DMS79 (cell line): ENCODE measurements at regions not wholly inside any gene's neighbourhood (a gene's known extent, or its start where the extent isn't known, plus 50 kb on each side); places are given as distances from the start of the nearest gene placed in this dataset.
"Not testable (repeated sequence)": the region's sequence is repeated elsewhere in the genome, so short reads cannot be mapped to it uniquely, and the experiment has no call there.

Source experiments
- DNase-seq: peaks from one replicate; lab custom pipeline; 2025; lab: John Stamatoyannopoulos, UW

GRCh38 chr5:23721336-23721735 is 213.9 kb downstream of the PRDM9 start:
- DNase-seq = no peak

DNA sequence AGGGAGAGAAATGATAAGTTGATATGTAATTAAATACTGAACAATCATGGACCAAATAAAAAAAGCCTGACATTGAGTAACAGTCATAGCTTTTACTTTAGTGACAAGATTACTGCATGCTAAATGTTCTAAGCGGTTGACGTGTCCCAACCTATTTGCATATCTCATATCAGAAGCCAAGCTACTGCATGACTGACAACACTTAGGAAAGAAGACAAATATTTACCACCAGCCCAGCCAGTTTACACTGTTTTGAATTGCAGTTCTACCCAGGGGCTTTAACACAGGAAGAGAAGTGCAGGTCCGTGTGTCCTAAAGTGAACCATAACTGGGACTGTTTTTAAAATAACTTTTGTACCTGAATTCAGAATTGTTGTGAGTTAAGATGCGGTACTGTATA is 219.9 kb downstream of the PRDM9 start:
- no peak for DNase-seq

DNA sequence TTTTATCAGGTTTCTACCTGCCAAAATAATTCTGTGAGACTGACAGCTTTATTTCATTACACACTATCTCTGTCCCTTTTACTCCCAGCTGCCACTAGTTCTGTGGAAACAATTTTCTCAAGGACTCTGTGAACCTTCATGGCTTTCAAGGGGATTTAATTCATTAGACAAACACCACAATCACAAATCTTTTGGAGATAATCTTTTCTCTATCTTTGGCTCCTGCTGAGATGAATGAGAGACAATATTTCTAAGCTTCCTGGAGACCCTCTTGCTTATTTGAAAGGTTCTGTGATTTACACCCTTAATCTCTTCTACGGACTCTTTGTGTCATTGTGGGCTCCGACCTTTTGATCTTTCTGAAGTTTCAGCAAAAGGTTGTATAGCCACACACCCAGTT is 222.6 kb downstream of the PRDM9 start:
- DNase-seq = no peak

- no peak for DNase-seq
These were observed 232.6 kb downstream of the PRDM9 start for GRCh38 chr5:23740029-23740428.

DNA sequence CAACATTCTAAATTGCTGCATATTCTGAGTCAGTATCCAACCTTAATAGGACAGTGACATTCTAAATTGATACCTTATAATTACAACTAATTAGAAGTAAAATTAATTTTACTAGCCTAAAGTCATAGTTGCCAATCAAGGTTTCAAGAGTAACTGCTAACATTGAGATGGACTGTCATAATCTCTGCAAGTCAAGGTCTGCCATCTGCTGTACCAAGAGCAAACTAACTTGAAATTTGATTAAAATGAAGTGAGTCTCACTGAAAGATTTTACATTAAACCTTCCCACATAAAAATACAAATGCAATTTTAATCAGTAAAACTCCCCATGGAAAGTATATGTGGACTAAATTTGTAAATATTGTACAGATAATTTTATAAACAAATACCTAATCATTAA is 235.3 kb downstream of the PRDM9 start:
- DNase-seq = no peak

DNA sequence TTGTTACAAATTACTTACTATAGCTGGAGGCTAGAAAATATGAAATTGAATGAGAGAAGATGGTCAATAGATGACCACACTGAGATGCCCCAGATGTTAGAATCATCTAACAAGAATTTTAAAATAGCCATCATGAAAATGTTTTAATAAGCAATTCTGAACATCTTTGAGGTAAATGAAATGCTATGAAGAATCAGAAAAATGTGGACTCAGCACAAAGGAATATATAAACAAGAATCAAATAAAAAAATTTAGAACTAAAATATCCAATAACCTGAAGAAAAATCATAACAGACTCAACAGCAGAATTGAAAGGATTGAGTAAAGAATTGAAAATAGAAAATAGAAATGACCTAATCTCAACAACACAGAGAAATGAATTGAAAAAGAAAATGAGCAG is 248.5 kb downstream of the PRDM9 start:
- no peak for DNase-seq

DNA sequence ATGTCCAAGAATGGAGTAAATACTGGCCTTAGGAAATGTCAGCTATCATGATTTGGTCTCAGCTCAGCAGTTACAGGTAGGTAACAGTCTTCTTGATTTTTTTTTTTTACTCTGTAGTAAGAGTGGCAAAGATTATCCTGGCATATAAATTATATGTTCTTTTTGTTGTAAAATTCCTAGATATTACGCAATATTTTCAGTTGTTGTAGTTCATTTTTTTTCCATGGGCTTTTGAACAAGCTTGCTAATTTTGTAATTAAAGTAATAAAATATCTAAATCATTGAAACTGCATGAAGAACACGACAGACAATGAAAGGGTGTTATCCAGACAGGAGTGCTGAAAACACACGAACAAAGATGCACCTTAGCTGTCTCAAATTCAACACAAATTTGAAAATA is 249.4 kb downstream of the PRDM9 start:
- DNase-seq = no peak

- DNase-seq = no peak
These were observed 255.8 kb downstream of the PRDM9 start for GRCh38 chr5:23763170-23763569.

DNA sequence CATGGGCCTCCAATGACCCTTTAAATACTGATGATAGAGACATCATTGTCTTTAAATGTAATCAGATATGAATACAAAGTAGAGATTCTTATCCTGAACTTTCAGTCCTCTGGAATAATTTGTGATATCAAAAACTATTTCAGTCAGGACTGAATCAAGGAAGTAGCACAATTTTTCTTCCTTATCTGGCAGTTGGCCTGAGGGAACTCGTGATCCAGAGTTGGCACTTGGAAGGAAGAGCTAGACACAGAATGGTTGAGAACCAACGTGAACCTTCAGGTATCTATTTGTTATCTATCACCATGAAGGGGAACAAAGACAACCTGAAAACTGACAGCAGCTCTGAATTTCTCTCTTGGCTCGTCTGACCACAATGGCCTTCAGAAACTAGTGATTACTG is 269.3 kb downstream of the PRDM9 start:
- DNase-seq = no peak

- not testable (repeated sequence) for DNase-seq
These were observed 292.9 kb downstream of the PRDM9 start for GRCh38 chr5:23800307-23800706.

DNA sequence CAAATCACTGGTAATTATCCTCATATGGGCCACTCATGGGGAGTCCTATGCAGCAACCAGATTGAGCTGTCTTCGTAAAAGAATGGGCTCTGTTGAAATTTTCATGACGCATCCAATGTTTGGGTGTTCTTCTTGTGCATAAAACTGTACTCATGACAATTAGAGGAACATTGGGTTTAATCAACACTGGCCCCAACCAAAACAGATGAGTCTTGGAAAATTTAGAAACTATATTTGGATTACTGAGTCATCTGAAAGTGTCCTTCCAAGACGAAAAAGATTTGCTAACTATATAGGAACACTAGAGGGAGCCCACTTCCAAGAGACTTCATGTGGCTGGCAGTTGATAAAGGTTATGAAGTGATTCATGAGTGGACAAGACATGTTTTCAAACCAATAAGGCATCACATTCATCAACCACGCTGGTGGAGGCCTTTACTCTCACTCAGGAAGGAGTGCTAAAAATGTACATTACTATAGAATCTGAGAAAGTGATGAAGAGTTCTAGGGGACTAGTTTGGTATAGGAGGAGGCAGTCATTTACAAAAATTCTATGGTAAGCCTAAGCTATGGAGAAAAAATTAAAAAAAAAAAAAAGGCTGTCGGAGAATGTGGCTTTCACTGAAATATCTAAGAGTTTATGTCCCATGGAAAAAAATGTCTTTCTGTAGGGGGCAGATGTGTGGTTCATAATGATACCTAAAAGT is 313.5 kb downstream of the PRDM9 start:
- DNase-seq = no peak

GRCh38 chr5:23823521-23823920 is 316.1 kb downstream of the PRDM9 start:
- DNase-seq = no peak

DNA sequence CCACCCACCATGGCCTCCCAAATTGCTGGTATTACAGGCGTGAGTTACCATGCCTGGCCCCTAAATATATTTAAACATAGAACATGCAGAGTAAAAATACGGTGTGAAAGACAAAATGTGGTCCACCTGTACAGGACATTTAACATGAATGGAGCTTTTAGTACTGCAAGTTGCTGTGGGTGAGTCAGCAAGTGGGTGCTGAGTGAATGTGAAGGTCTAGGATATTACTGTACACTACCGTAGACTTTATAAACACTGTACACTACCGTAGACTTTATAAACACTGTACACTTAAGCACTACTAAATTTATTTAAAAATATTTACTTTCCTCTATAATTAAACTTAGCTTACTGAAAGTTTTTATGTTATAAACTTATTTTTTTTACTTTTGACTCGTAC is 317.8 kb downstream of the PRDM9 start:
- no peak for DNase-seq

DNA sequence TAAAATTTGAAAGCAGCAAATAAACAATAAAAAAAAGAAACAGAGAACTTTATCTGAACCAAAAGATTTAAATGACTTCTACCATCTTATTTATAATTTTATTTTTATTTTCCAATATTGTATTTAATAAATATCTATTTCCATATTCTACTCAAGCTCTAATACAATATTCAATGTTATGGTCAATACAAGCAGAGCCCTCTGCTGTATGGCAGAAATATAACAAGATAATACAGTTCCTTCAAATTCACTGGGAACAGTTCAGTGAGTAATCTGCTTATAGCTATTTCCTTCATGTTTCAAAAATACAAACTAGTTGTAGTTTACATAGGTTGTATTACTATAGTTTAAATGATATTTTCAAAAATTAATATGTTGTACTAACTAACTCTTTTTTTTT is 332.7 kb downstream of the PRDM9 start:
- DNase-seq = no peak

- no peak for DNase-seq
These were observed 357.4 kb downstream of the PRDM9 start for GRCh38 chr5:23864786-23865185.

DNA sequence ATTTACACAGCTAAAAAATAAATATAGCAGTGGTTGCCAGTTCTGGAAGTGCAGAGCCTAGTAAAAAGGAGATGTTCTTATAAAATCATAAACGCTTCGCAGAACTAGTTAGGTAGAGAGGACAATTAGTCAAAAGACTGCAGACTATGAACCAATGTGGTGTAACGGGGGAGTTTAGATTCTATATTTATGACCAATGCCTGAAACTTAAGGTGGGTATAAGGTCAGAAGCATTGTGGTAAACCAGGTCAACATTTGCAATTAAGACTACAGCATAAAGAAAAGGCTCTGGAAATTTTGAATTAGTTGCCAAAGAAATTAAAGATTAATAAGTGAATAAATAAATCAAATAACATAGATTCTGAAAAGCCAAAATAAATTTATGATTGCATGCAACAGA is 370.4 kb downstream of the PRDM9 start:
- no peak for DNase-seq

- no peak for DNase-seq
These were observed 377.1 kb downstream of the PRDM9 start for GRCh38 chr5:23884405-23885031.

- no peak for DNase-seq
These were observed 386.2 kb downstream of the PRDM9 start for GRCh38 chr5:23893561-23893960.

GRCh38 chr5:23895614-23896013 is 388.2 kb downstream of the PRDM9 start:
- DNase-seq = no peak

- DNase-seq = no peak
These were observed 423.6 kb downstream of the PRDM9 start for GRCh38 chr5:23930985-23931384.

- DNase-seq = not testable (repeated sequence)
These were observed 444.0 kb downstream of the PRDM9 start for GRCh38 chr5:23951261-23951928.

- no peak for DNase-seq
These were observed 456.0 kb downstream of the PRDM9 start for GRCh38 chr5:23963449-23963848.

- no peak for DNase-seq
These were observed 470.0 kb downstream of the PRDM9 start for GRCh38 chr5:23977365-23977764.
